ENCODE measurements at regions not wholly inside any gene's neighbourhood (a gene's known extent, or its start where the extent isn't known, plus 50 kb on each side); places are given as distances from the start of the nearest gene placed in this dataset.

GRCh38 chr2:199606193-199606780 is 148.5 kb upstream of the SATB2 start:
- no peak for TF ChIP-seq CTCF (IDR thresholded peaks at IDR 0.05)
- TF ChIP-seq POLR2A (IDR thresholded peaks at IDR 0.05) = no peak

Data from thyroid gland (tissue), 4 donors.